ENCODE measurements at regions not wholly inside any gene's neighbourhood (a gene's known extent, or its start where the extent isn't known, plus 50 kb on each side); places are given as distances from the start of the nearest gene placed in this dataset.

DNA sequence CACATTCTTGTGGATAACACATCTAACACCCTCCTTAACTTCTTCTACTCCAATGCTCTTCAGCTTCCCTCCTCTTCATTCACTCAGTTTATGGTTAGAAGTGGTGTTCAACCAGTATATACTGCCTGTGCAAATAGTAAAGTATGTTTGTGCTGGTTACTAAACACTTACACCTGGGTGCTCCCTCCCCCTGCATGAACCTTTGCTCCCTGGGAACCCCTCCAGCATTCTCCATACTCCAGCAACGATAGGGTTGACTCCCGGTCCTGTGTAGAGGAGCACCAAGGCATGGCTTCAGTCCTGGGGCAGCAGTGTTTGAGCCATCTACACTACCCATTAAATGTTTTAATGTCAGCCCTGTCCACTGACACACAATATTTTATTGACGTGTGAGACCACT, 407.5 kb upstream of the DPH6 start:
- Histone ChIP-seq H4K20me1 (ENCODE audit: insufficient read depth) (no peaks in the 10 kb centered on the region), H3K27ac (no peak overlapping the region), H3K9ac (no peak overlapping the region), H3K4me3 (IDR thresholded peaks at IDR 0.05; ENCODE audit: insufficient read depth, low read depth, low read length) (no peak overlapping the region), H2AFZ (ENCODE audit: low read depth) (no peak overlapping the region), H3K4me2 (no peak overlapping the region), H3K79me2 (ENCODE audit: insufficient read depth, low read depth) (no peaks in the 10 kb centered on the region), H3K27me3 (ENCODE audit: insufficient read depth, low read depth) (no peaks in the 10 kb centered on the region), H3K36me3 (ENCODE audit: insufficient read depth) (no peaks in the 10 kb centered on the region), H3K4me1 (ENCODE audit: low read depth, poor library complexity, severe bottlenecking) (no peaks in the 10 kb centered on the region)
- TF ChIP-seq, protein P1, sequence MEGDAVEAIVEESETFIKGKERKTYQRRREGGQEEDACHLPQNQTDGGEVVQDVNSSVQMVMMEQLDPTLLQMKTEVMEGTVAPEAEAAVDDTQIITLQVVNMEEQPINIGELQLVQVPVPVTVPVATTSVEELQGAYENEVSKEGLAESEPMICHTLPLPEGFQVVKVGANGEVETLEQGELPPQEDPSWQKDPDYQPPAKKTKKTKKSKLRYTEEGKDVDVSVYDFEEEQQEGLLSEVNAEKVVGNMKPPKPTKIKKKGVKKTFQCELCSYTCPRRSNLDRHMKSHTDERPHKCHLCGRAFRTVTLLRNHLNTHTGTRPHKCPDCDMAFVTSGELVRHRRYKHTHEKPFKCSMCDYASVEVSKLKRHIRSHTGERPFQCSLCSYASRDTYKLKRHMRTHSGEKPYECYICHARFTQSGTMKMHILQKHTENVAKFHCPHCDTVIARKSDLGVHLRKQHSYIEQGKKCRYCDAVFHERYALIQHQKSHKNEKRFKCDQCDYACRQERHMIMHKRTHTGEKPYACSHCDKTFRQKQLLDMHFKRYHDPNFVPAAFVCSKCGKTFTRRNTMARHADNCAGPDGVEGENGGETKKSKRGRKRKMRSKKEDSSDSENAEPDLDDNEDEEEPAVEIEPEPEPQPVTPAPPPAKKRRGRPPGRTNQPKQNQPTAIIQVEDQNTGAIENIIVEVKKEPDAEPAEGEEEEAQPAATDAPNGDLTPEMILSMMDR (conservative IDR thresholded peaks at IDR 0.05; ENCODE audit: low read depth, low read length): no peak

DNA sequence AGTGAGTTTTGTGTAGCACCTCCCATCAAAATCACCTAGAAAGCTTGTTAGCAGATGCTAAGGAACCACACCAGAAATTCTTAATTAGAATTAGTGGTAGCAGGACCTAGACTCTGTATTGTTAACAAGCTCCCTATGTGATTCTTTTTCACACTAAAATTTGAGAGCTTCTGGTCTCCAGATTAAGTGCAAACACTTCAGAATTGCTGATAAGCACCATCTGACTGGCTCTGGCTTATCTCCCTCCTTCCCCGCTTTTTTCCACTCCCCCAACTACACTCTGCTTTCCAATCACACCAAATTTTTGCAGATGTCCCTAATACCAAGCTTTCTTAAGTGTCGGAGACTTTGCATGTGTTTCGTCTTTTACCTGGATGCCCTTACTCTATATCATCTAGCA, 410.1 kb upstream of the DPH6 start:
- Histone ChIP-seq H3K9ac (no peak overlapping the region), H2AFZ (ENCODE audit: low read depth) (no peak overlapping the region), H3K36me3 (ENCODE audit: insufficient read depth) (no peaks in the 10 kb centered on the region), H3K4me3 (IDR thresholded peaks at IDR 0.05; ENCODE audit: insufficient read depth, low read depth, low read length) (no peak overlapping the region), H3K27ac (no peak overlapping the region), H3K79me2 (ENCODE audit: insufficient read depth, low read depth) (no peaks in the 10 kb centered on the region), H4K20me1 (ENCODE audit: insufficient read depth) (no peaks in the 10 kb centered on the region), H3K27me3 (ENCODE audit: insufficient read depth, low read depth) (no peaks in the 10 kb centered on the region), H3K4me1 (ENCODE audit: low read depth, poor library complexity, severe bottlenecking) (no peaks in the 10 kb centered on the region), H3K4me2 (no peak overlapping the region)
- TF ChIP-seq, protein P1 (conservative IDR thresholded peaks at IDR 0.05; ENCODE audit: low read depth, low read length): no peak

DNA sequence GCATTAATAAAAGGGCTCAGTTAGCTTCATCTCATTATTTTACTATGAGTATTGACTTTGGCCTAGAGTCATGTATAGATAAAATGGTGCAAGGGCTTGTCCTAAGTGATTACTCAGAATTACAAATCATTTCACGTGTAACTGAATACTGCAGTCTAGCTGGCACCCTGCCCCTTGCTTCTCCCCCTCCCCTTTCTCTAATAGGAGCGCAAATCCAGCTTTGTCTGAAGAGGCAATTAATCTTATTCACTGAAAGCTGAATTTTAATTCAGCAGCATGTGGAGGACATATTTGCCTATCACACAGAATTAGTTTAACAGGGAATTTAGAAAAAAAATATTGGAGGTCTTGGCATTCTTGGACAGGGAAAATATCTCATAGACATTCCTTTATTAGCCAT, 412.1 kb upstream of the DPH6 start:
- no peak overlapping the region for H3K4me2 ChIP-seq

DNA sequence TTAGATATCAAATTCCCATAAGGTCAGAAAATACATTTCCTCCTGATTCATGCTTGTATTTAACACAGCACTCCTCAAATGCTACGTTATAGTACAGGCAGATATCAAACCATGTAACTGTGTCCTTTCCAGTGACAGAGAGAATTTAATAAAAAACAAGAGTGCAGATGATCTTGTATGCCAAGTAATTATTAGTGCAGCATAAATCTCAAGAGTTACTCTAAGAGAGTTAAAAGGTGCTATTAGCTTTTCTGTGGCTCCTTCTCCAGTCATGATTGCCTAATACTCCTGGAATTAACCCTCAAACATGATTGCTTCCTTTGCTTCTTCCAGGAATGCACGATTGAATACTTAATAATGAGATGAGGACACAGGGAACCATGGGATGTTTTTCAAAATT, 413.0 kb upstream of the DPH6 start:
- Histone ChIP-seq H3K4me1 (ENCODE audit: low read depth, poor library complexity, severe bottlenecking) (no peaks in the 10 kb centered on the region), H2AFZ (ENCODE audit: low read depth) (no peak overlapping the region), H3K4me3 (IDR thresholded peaks at IDR 0.05; ENCODE audit: insufficient read depth, low read depth, low read length) (no peak overlapping the region), H3K4me2 (no peak overlapping the region), H3K79me2 (ENCODE audit: insufficient read depth, low read depth) (no peaks in the 10 kb centered on the region), H3K36me3 (ENCODE audit: insufficient read depth) (no peaks in the 10 kb centered on the region), H3K9ac (no peak overlapping the region), H3K27ac (no peak overlapping the region), H4K20me1 (ENCODE audit: insufficient read depth) (no peaks in the 10 kb centered on the region), H3K27me3 (ENCODE audit: insufficient read depth, low read depth) (no peaks in the 10 kb centered on the region)
- TF ChIP-seq, protein P1 (conservative IDR thresholded peaks at IDR 0.05; ENCODE audit: low read depth, low read length): no peak

More for the DNA sequence above, 412.1 kb upstream of the DPH6 start:
- Histone ChIP-seq H3K36me3 (ENCODE audit: insufficient read depth) (no peaks in the 10 kb centered on the region), H2AFZ (ENCODE audit: low read depth) (no peak overlapping the region), H3K4me1 (ENCODE audit: low read depth, poor library complexity, severe bottlenecking) (no peaks in the 10 kb centered on the region), H3K27ac (no peak overlapping the region), H3K4me3 (IDR thresholded peaks at IDR 0.05; ENCODE audit: insufficient read depth, low read depth, low read length) (no peak overlapping the region), H3K27me3 (ENCODE audit: insufficient read depth, low read depth) (no peaks in the 10 kb centered on the region), H3K9ac (no peak overlapping the region), H3K79me2 (ENCODE audit: insufficient read depth, low read depth) (no peaks in the 10 kb centered on the region), H4K20me1 (ENCODE audit: insufficient read depth) (no peaks in the 10 kb centered on the region)
- TF ChIP-seq, protein P1 (conservative IDR thresholded peaks at IDR 0.05; ENCODE audit: low read depth, low read length): no peak

Measured in KMS-11 (cell line).